ENCODE measurements at regions not wholly inside any gene's neighbourhood (a gene's known extent, or its start where the extent isn't known, plus 50 kb on each side); places are given as distances from the start of the nearest gene placed in this dataset.

DNA sequence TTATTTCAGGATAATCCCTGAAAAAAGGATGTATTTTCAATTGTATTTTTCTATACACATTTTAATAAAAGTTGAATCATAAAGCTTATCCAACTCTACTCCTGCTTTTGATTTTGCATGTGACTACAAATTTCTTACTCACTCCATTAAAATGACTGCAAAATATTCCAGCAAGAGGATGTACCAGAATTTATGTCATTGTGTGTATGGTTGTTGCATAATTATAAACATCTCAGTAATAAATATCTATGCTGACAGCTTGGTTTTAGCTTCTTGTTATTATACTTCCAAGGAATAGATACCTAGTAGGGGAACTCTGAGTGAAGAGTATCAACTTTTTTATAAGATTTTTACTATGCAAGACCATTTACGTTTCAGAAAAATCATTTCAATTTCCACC, 463.2 kb upstream of the RUNX1 start:
- no peak for TF ChIP-seq POLR2A (IDR thresholded peaks at IDR 0.05)
- TF ChIP-seq, protein P1, sequence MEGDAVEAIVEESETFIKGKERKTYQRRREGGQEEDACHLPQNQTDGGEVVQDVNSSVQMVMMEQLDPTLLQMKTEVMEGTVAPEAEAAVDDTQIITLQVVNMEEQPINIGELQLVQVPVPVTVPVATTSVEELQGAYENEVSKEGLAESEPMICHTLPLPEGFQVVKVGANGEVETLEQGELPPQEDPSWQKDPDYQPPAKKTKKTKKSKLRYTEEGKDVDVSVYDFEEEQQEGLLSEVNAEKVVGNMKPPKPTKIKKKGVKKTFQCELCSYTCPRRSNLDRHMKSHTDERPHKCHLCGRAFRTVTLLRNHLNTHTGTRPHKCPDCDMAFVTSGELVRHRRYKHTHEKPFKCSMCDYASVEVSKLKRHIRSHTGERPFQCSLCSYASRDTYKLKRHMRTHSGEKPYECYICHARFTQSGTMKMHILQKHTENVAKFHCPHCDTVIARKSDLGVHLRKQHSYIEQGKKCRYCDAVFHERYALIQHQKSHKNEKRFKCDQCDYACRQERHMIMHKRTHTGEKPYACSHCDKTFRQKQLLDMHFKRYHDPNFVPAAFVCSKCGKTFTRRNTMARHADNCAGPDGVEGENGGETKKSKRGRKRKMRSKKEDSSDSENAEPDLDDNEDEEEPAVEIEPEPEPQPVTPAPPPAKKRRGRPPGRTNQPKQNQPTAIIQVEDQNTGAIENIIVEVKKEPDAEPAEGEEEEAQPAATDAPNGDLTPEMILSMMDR (IDR thresholded peaks at IDR 0.05) = no peak
